ENCODE measurements at regions not wholly inside any gene's neighbourhood (a gene's known extent, or its start where the extent isn't known, plus 50 kb on each side); places are given as distances from the start of the nearest gene placed in this dataset.

DNA sequence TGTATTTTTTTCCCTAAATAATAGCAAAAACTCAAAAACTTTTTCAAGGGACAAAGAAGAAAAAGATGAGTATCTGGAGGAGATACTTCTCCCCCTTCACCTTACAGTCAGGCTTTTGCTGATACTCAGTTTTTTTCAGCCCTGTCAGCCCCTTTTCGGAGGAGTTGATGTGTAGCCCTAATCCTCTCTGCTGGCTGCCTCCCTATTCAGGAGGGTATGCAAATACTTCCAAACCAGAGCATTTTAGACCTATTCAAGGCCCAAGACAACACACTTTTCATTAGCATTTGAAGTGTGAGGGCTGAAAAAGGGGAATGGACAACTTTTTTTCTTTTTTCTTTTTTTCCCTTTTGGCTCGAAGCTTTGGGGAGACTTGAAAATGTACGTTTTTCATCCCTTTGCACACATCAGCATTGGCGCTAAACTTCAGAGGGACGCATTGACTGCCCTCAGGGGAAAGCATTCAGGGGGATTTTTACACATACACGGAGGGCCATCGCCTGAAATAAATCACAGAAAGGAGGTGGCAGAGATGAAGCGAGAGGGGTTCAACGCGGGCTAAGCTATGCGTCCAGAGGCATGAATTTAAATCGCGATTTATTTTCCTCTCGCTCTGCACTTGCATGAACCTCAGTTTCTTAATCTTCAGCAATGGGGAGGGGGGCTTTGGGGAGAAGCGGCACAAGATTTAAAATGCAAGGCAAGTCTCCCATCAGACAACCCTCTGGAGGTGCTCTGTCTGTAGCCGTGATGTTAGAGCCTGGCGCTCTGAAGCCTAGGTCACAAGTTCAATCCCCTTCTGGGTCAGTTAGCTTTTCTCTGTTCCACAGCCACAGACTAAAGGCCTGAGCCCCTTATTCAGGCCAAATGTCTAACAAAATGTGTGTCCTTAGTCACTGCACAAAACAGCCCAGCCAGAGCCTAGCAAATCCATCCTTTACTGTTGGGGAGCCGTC lies 86.3 kb downstream of the ASCL1 start:
- POLR2A ChIA-PET, result no interaction called here
- H3K9me3 Mint-ChIP-seq, result no peaks in the 10 kb centered on the region
- H3K36me3 Mint-ChIP-seq (ENCODE audit: low read depth), result no peaks in the 10 kb centered on the region
- ATAC-seq (ENCODE audit: low read depth) (no peak), DNase-seq (no peak)
- intact Hi-C loops (cut with micrococcal nuclease), result no loop called here
- H3K27me3 Mint-ChIP-seq, result peaks cover 10% of the 10 kb centered on the region
- CTCF ChIA-PET, result interaction anchor here (0.6 kb wide), 1 partner anchor 305 kb away, joined by 3 read pairs; no protein-coding TSS in a partner anchor
- H3K4me1 Mint-ChIP-seq, result no peaks in the 10 kb centered on the region
- no peak overlapping the region for H3K27ac Mint-ChIP-seq
- TF ChIP-seq, protein P1, sequence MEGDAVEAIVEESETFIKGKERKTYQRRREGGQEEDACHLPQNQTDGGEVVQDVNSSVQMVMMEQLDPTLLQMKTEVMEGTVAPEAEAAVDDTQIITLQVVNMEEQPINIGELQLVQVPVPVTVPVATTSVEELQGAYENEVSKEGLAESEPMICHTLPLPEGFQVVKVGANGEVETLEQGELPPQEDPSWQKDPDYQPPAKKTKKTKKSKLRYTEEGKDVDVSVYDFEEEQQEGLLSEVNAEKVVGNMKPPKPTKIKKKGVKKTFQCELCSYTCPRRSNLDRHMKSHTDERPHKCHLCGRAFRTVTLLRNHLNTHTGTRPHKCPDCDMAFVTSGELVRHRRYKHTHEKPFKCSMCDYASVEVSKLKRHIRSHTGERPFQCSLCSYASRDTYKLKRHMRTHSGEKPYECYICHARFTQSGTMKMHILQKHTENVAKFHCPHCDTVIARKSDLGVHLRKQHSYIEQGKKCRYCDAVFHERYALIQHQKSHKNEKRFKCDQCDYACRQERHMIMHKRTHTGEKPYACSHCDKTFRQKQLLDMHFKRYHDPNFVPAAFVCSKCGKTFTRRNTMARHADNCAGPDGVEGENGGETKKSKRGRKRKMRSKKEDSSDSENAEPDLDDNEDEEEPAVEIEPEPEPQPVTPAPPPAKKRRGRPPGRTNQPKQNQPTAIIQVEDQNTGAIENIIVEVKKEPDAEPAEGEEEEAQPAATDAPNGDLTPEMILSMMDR (IDR thresholded peaks at IDR 0.05), result no peak
- no peak overlapping the region for H3K4me3 Mint-ChIP-seq

GRCh38 chr12:103046154-103046553 lies 88.7 kb downstream of the ASCL1 start:
- ATAC-seq (ENCODE audit: low read depth), result no peak
- CTCF ChIA-PET, result no interaction called here
- intact Hi-C loops (cut with micrococcal nuclease), result no loop called here
- Mint-ChIP-seq H3K4me1 (no peaks in the 10 kb centered on the region), H3K4me3 (no peak overlapping the region), H3K27me3 (peaks cover 7% of the 10 kb centered on the region), H3K36me3 (ENCODE audit: low read depth) (no peaks in the 10 kb centered on the region), H3K27ac (no peak overlapping the region), H3K9me3 (no peaks in the 10 kb centered on the region)
- no peak for DNase-seq
- TF ChIP-seq, protein P1 (IDR thresholded peaks at IDR 0.05), result no peak
- POLR2A ChIA-PET, result no interaction called here

GRCh38 chr12:103050273-103050672 lies 92.8 kb downstream of the ASCL1 start:
- POLR2A ChIA-PET, result no interaction called here
- intact Hi-C loops (cut with micrococcal nuclease), result no loop called here

GRCh38 chr12:103053089-103053488 lies 95.6 kb downstream of the ASCL1 start:
- no peaks in the 10 kb centered on the region for H3K36me3 Mint-ChIP-seq (ENCODE audit: low read depth)
- intact Hi-C loops (cut with micrococcal nuclease), result no loop called here
- DNase-seq, result no peak
- no peaks in the 10 kb centered on the region for H3K4me1 Mint-ChIP-seq
- H3K4me3 Mint-ChIP-seq, result no peak overlapping the region
- ChIA-PET CTCF (no interaction called here), POLR2A (no interaction called here)
- H3K27ac Mint-ChIP-seq, result no peak overlapping the region
- TF ChIP-seq, protein P1 (IDR thresholded peaks at IDR 0.05), result no peak
- H3K27me3 Mint-ChIP-seq, result peaks cover under 1% of the 10 kb centered on the region
- no peak for ATAC-seq (ENCODE audit: low read depth)
- no peaks in the 10 kb centered on the region for H3K9me3 Mint-ChIP-seq

More at GRCh38 chr12:103050273-103050672, 92.8 kb downstream of the ASCL1 start:
- no peak overlapping the region for H3K4me3 Mint-ChIP-seq
- CTCF ChIA-PET, result no interaction called here
- TF ChIP-seq, protein P1 (IDR thresholded peaks at IDR 0.05), result no peak
- H3K27me3 Mint-ChIP-seq, result no peaks in the 10 kb centered on the region
- no peaks in the 10 kb centered on the region for H3K4me1 Mint-ChIP-seq
- no peak overlapping the region for H3K27ac Mint-ChIP-seq
- H3K9me3 Mint-ChIP-seq, result no peaks in the 10 kb centered on the region
- no peaks in the 10 kb centered on the region for H3K36me3 Mint-ChIP-seq (ENCODE audit: low read depth)
- DNase-seq, result no peak
- no peak for ATAC-seq (ENCODE audit: low read depth)

DNA sequence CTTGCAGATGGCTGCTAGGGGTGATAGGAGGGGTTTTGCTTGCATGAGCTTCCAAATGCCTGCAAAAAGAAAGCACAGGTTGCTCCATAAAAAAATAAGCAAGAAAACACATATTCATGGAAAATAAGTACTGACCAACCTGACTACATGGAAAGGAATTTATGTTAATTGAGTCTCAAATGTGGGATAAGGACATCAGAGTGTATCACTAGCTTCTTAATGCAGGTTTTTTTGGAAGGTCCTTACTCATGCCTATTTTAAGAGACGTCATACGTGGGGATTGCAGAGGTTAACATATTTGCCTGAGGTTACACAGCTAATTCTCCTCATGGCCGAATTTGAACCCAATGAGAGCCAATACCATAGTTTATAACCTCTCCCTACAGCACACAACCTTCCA lies 116.2 kb downstream of the ASCL1 start:
- Mint-ChIP-seq H3K4me3 (no peak overlapping the region), H3K4me1 (no peaks in the 10 kb centered on the region), H3K36me3 (ENCODE audit: low read depth) (no peaks in the 10 kb centered on the region), H3K27me3 (no peaks in the 10 kb centered on the region), H3K9me3 (peaks cover 8% of the 10 kb centered on the region), H3K27ac (no peak overlapping the region)
- DNase-seq (no peak), ATAC-seq (ENCODE audit: low read depth) (no peak)
- POLR2A ChIA-PET, result no interaction called here
- CTCF ChIA-PET, result no interaction called here
- intact Hi-C loops (cut with micrococcal nuclease), result no loop called here
- TF ChIP-seq, protein P1 (IDR thresholded peaks at IDR 0.05), result no peak

Data from activated B cell treated with CpG ODN at 0.5 μM for 24 hours (primary cell).